Islet of Langerhans (tissue), 1 donor: ENCODE measurements at regions not wholly inside any gene's neighbourhood (a gene's known extent, or its start where the extent isn't known, plus 50 kb on each side); places are given as distances from the start of the nearest gene placed in this dataset.

Source experiments
- FAIRE-seq: peaks from one replicate; lab custom pipeline; 2011; peaks lifted over from hg19 to GRCh38; lab: Jason Lieb, UNC

GRCh38 chr12:90899456-90900182 is 55.4 kb downstream of the CCER1 start:
- FAIRE-seq = no peak

GRCh38 chr12:90897986-90898385 is 57.0 kb downstream of the CCER1 start:
- no peak for FAIRE-seq

GRCh38 chr12:90897316-90897715 is 57.7 kb downstream of the CCER1 start:
- no peak for FAIRE-seq

- no peak for FAIRE-seq
Observed at GRCh38 chr12:90896821-90897220, 58.2 kb downstream of the CCER1 start.

- no peak for FAIRE-seq
Observed at GRCh38 chr12:90896164-90896563, 58.8 kb downstream of the CCER1 start.

GRCh38 chr12:90888316-90888715 is 66.7 kb downstream of the CCER1 start:
- FAIRE-seq = no peak

- FAIRE-seq = no peak
Observed at GRCh38 chr12:90883456-90883855, 71.5 kb downstream of the CCER1 start.

GRCh38 chr12:90871726-90872096 is 83.3 kb downstream of the CCER1 start:
- no peak for FAIRE-seq

- FAIRE-seq = no peak
Observed at GRCh38 chr12:90870971-90871725, 83.8 kb downstream of the CCER1 start.

GRCh38 chr12:90868626-90869025 is 86.3 kb downstream of the CCER1 start:
- FAIRE-seq = no peak

GRCh38 chr12:90859591-90859990 is 95.4 kb downstream of the CCER1 start:
- no peak for FAIRE-seq

- no peak for FAIRE-seq
Observed at GRCh38 chr12:90858252-90858651, 96.7 kb downstream of the CCER1 start.

GRCh38 chr12:90855534-90855933 is 99.4 kb downstream of the CCER1 start:
- FAIRE-seq = no peak

- peak; percentile 98 for FAIRE-seq
Observed at GRCh38 chr12:90854136-90854689, 100.8 kb downstream of the CCER1 start.

GRCh38 chr12:90851800-90852718 is 102.9 kb downstream of the CCER1 start:
- no peak for FAIRE-seq

- no peak for FAIRE-seq
Observed at GRCh38 chr12:90842477-90842876, 112.5 kb downstream of the CCER1 start.

- FAIRE-seq = no peak
Observed at GRCh38 chr12:90841336-90841735, 113.6 kb downstream of the CCER1 start.

GRCh38 chr12:90839346-90839745 is 115.6 kb downstream of the CCER1 start:
- peak; percentile 13 for FAIRE-seq

GRCh38 chr12:90836689-90837088 is 118.3 kb downstream of the CCER1 start:
- FAIRE-seq = no peak

- no peak for FAIRE-seq
Observed at GRCh38 chr12:90833228-90833627, 121.7 kb downstream of the CCER1 start.

- FAIRE-seq = no peak
Observed at GRCh38 chr12:90832427-90832826, 122.5 kb downstream of the CCER1 start.

GRCh38 chr12:90831712-90832111 is 123.3 kb downstream of the CCER1 start:
- no peak for FAIRE-seq
